HG03108 (cell line): ENCODE measurements at regions not wholly inside any gene's neighbourhood (a gene's known extent, or its start where the extent isn't known, plus 50 kb on each side); places are given as distances from the start of the nearest gene placed in this dataset.

Experiments
- ATAC-seq: cut with Tn5 transposase; IDR thresholded peaks from one replicate; pipeline ENCODE4 v1.9.1; 2021; ENCODE audit warnings: moderate library complexity; ENCODE audit not compliant: unreplicated experiment

DNA sequence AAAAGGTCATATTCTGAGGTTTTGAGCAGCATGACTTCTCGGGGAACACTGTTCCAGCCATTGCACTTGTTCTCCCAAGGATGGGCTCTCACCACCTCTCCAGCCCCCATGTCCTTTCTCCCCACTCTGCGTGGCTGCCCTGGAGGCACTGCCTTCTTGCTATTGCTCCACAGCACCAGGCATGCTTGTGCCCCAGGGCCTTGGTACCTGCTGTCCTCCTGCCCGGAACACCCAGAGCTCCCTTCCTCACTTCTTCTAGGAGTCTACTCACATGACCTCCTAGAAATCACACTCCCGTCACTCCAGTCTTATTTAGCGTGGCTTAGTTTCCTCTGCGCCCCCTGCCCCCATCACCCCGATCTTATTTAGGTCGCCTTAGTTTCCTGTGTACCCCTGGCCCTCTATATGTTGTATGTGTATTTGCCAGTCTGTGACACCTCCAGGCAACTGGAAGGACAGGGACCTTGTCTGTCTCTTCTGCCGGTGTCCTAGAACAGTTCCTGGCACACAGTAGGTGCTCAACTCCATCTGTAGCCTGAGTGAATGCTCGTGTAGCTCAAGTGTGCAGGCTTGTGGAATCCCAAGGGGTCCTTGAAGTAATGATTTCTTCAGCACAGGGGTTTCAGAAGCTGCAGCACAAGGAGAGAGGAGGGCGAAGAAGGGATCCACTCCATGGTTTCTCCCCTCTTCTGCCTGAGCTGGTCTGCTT lies 208.6 kb upstream of the CIBAR2 start:
- ATAC-seq, result no peak

DNA sequence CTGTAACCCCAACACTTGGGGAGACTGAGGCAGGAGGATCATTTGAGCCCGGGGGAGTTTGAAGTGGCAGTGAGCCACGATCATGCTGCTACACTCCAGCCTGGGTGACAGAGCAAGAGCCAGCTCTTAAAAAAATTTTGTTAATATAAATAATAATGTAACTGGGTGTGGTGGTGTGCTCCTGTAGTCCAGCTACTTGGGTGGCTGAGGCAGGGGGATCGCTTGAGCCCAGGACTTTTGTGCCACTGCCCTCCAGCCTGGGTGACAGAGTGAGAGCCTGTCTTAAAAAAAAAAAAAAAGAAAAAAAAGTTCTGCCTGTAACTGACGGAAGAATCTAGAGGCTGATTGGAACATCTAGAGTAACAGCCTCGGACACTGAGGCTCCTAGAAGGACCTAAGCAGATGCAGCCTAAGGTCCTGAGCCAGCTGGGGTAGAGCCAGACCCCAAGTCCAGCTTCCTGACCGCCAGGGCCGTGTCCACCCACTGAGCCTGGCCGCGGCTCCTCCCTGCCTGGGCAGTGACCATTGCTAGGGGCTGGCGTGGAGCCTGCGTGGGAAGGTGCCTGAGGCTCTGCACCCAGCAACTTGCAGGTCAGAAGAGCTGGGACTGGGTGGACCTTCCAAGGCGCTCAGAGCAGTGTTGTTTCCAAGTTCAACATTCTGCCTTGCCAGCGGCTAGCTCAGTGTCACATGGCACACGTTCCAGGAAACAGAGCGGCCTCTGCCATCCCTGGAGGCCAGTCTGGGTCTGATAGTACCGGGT lies 209.4 kb upstream of the CIBAR2 start:
- no peak for ATAC-seq

DNA sequence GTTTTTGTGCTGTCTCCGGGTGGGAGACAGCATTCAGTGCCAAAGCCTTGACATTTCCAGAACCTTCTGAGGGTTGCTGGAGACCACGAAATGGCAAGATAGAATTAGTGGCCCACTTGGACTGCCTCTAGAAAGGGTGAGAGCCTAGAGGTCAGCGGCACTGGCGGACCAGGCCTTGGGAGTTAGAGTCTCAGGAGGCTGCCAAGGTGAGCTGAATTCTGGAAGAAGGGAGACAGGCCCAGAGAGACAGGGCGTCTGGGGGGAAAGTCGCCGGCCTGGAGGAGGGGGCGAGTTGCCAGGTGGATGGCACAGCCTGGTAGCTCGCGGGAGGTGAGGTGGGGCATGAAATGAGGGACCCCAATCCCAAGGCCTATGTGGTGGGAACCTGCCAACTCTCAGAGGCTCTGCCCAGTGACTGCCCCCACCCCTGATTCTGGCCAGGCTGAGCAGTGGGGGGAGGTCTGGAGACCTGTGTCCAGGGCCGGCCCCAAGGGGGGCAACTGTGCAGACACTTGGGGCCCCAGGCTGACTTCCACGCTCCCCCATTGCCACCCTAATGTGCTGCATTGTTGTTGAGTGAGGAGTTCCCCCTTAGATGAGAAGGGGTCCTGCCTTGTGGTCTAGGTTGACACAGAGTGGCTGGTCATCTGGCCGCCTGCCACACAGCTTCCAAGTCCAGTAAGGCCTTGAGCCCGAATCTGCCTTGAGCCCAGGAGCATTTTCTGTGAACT lies 211.1 kb upstream of the CIBAR2 start:
- no peak for ATAC-seq

DNA sequence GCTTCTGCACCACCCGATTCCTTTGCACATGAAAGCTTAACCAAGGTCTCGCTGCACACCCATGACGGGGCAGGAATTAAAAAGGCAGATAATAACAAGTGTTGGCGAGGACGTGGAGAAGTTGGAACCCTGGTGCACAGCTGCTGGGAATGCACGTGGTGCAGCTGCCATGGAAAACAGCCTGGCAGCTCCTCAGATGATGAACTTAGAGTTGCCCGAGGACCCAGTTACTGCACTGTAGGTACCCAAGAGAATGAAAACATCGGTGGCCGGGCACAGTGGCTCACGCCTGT lies 211.6 kb upstream of the CIBAR2 start:
- no peak for ATAC-seq

DNA sequence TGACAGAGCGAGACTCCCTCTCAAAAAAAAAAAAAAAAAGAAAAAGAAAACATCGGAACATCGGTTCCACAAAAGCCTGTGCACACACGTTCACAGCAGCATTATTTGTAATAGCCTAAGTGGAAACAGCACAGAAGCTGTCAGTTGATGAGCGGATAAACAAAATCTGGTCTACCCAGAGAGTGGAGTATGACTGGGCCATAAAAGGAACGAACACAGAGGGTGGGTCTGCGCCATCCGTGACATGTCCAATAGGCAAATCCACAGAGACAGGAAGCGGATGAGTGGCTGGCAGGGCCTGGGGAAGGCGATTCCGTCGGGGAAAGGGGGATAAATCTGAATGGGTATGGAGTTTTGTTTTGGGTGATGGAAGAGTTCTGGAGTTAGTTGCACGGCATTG lies 212.2 kb upstream of the CIBAR2 start:
- ATAC-seq, result no peak

DNA sequence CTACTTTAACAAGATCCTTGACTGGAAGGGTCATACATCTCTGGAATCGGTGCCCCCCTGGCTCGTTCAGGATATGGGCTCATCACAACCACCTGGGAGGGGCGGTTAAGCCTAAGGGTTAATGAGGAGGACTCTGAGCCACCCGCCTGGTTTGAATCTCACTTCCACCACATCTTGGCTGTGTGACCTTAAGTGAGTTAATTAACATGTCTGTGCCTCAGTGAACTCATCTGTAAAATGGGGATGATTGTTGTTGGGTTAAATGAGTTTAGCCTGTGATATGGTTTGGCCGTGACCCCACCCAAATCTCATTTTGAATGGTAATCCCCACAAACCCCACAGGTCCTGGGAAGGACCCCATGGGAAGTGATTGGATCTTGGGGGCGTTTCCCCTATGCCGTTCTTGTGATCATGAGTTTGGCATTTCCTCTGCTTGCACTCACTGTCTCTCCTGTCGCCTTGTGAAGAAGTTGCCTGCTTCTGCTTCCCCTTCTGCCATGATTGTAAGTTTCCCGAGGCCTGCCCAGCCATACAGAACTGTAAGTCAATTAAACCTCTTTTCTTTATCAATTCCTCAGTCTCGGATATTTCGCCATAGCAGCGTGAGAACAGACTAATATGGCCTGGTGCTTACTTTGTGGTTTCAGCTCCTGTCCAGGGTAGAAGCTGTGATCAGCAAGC lies 214.0 kb upstream of the CIBAR2 start:
- no peak for ATAC-seq

DNA sequence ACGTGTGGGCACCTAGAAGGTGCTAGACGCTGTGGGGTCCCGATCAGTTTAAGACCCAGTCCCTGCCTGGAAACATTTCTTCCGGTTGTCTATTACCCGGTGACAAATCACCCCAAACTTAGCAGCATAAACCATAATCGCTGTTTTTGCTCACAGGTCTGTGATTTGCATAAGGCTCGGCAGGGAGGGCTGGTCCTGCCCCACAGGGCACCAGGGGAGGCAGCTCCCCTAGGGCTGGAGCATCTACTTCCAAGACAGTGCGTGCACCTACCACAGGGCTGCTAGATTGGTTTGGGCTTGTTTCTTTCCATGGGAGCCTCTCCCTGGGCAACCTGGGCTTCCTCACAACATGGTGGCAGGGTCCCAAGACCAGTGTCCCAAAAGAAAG lies 214.5 kb upstream of the CIBAR2 start:
- ATAC-seq, result no peak

DNA sequence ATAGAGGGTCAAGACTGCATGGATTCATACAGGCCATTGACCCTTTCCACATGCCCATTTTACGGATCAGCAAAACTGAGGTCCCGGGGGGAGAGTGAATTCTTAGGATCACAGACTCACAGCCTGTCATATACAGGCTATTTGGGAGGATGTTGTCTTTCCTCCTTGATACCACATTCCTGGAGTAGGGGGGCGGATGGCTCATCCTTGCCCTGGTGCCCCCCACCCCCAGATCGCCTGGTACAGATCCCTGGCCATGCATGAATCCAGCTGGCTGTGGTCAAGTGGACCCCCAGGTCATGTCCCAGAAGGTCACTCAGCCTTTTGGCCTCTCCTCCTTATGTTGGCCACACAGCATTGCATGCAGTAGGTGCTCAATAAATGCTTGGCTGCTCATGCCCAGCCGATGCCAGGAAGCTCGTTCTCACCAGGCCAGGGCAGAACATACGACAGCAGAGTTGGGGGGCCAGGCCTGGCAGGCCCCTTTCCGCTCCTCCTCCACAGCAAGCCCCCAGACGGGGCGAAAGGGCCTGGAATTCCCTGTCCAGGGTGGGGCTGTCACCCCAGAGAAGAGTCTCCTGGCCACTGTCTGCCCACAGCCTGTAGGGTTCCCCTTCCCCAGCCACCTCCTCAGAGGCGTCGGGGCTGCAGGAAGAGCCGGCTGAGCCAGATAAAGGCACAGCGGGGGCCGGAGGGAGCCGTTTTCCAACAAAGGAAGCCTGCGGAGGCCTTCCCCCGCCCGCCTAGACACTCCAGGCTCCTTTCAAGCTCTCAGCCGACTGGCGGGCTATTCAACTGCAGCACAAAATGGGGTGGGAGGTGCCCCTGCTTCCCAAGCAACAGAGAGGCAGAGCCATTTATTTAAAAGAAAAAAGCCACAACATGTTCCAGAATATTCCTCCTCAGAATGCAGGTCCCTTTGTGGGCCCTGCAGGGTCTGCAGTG lies 215.7 kb upstream of the CIBAR2 start:
- no peak for ATAC-seq

DNA sequence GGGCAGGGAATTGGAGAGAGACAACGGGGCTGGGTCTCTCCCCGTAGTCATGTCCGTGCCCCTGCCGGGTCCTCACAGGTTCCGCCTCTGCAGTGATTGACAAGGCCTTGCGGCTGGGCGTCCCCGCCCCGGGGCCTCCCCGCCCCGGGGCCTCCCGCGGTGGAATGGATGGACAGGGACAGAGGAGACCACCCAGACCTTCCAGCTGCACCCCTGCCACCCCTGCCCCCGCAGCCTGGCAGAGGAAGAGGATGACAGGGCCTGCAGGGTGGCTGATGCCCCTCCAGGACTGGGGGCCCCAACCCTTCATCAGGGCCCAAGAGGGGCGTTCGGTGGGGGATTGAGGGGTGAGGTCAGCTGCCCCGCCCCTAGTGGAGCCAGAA lies 216.4 kb upstream of the CIBAR2 start:
- ATAC-seq, result no peak

DNA sequence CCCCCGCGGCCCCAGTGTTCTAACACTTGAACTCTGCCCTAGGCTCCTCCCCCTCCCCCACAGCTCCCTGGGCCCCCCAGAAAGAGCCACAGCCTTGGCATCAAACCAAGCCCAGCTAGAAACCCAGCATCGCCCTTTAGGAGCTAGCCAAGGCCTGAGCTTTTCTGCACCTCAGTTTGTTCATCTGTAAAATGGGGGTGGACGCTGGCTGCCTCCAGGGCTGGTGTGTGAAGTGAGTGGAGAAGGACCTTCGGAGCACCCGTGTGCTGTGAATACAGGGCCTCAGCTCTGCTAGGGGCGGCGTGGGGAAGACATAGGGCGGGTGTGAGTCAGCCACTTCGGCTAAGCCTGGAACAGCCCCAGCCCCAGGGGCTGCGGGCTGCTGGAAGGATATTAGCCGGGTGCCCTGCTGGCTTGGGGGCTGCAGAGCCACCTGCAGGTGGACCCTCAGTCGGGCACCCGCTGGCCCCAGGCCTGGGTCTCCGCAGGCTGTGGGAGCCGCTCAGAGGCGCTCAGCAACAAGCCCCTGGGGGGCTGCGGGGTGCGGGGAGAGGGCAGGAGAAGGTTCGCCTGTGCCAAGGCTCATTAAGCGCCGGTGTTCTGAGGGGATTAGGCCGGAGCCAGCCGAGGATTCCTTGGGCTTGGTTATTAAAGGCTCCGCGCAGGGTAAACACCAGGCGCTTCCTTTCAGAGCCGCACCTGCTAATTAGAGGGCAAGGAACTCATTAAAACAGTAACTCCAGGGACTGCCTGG lies 217.0 kb upstream of the CIBAR2 start:
- no peak for ATAC-seq

DNA sequence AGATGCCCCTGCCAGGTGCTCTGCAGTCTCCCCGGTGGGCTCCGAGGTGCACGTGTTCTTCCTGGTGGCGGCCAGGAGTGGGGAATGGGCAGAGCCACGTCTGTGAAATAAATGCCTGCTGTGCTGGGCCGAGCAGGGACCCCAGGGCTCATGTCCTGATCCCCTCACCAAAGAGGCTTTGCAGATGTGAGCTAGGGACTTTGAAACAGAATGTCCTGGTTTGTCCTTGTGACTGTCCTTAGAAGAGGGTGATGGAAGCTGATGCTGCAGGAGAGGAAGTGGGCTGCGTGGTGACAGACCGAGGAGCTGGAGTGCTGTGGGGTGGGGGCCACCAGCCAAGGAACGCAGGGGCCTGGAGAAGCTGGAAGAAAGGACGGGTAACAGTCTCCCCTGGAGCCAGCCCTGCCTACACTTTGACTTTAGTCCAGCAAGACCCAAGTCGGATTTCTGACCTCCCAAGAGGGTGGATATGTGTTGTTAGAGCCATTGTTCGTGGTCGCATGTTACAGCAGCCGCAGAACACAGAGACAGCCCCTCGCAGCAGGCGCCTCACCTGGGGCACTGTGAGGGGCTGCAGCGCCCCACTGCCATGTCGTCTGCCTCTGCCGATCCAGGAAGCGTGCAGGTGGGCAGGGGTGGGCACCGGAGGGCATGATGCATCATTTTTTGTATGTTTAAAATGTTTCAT lies 217.9 kb upstream of the CIBAR2 start:
- no peak for ATAC-seq

DNA sequence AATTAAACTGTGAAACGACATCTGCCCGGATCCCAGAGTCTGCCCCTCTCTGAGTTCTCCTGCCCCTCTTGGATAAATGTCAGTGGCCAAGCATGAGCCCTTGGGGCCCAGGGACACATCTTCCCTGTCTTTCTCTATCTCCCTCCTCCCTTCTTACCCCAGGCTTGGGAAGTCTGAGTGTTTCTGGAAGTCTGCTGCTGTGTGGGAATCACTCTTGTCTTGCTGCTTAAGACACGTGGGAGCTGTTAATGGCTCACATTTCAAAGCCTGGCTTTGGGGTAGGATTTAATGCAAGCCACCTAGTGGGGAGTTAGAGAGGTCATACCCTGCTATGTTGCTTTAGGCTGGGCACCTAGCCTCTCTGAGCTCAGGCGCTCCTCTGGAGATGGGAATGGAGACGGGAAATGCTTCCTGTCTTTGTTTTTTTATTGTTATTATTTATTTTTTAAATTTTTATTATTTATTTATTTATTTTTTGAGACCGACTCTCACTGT lies 218.5 kb upstream of the CIBAR2 start:
- ATAC-seq, result no peak

DNA sequence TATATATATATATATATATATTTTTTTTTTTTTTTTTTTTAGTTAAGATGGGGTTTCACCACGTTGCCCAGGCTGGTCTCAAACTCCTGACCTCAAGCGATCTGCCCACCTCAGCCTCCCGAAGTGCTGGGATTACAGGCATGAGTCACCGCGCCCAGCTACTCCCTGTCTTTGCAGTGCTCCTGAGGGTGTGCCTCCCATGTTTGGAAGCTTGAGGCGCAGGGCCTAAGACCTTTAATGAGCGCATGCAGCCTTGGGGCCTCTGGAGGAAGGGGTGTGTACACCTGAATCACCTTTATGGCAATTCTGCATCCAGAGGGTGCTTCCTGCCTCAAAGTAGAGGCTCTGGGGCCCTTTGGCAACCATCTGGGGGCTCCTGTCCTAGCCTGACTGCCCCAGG lies 219.4 kb upstream of the CIBAR2 start:
- no peak for ATAC-seq

DNA sequence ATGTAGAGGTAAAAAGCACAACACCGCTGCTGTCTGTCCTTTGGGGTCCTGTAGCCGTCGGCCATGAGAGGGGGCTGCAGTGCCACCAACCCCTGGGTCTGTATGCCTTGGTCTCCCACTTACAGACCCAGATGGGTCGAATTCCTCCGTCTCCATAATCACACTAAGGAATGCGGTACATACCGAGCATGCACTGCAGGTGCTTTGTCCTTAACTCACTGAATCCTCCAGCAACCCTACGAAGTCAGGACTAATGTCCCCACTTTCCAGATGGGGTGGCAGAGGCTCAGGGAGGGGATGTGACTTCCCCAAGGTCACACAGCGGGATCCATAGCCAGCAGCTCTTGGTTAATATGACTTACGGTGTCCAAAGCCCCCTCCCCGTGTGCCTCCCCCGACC lies 219.9 kb upstream of the CIBAR2 start:
- no peak for ATAC-seq

DNA sequence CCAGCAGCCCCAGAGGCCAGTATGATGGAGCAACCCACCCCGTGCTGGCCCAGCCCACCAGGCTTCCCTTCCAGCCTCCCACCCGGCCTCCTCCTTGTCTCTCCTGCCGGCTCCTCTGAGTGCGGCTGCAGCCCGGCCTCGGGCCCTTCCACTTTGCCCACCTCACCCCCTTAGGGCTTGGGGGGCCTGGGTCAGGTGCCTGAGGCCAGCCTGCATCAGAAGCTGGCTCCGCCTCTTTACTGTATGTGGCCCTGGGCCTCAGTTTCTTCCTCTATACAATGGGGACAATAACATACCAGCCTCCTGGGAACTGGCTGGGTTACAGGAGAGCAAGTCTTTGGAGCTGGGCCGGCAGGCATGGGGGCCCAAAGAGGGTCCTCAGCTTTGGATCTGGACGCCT lies 221.1 kb upstream of the CIBAR2 start:
- ATAC-seq, result no peak

DNA sequence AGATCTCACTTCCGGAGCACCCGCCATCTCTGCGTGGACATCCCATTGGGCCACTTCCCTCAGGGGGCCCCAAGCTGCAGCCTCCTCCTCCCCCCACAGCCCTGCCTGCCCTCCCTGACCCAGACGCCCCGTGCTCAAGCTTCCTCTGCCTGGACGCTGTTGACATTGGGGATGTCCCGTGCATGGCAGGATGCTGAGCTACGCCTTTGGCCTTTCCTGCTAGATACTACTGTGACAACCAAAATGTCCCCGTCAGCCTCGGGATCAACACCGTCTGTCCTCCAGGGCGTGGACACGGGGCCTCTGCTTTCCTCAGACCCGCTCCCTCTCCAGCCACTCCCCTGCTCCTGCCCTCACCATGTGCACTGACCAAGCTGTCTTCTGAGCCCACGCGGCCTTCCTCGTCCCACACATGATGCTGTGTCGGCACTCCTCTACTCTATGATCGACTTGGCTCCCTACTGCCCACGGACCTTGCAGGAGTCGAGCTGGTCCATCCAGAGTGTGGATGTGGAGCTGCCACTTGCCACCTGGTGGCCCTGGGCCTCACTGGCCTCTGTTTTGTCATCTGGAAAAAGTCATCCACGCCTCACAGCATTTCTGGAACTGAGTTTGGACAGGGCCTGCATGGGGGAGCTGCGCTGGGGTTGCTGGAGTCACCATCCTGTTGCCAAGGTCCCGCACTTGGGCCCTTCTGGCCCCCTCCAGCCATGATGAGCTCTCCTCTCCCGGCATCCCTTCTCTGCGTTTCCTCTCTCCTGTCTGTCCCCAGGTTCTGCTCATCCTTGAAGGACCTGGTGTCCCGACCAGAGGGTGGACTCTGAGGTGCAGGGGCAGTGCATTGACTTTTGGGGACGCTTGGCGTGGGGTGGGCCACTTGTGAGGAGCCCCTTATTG lies 221.7 kb upstream of the CIBAR2 start:
- no peak for ATAC-seq

DNA sequence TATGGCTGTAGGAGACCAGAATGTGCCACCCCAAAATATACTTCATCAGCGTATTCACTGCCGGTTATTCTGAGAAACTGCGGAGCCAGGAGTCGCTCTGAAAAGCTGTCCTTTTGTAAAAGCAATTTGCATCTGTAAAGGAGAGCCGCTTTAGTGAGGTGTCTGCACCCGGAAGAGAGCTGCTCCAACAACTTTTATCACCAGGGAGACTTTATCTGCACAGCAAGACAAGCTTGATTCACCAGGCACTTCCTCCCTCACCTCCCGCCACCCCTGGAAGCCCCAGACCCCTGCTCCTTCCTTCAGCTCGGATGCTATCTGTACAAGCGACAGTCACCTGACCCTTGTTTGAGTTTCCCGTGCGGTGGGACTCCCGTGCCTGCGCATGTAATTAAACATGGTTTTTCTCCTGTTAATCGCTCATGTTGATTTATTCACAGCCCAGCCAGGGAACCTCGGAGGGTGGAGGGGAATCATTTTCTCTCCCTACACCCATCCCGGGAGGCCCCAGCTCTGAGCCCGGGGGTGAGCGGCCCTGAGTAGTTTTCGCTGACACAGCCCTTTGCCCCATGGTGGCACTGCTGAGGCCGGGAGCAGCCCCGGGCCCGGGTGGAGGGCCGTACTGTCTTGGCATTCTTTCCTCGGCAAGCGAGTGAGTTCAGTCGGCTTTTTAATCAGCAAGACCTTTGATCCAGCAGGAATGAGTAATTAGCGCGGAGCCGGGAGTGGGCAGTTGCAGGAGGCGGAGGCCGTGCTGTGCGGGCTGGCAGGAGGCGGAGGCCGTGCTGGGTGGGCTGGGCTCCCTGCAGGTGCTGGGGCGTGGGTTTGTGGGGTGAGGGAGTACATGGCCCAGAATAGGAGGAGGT lies 222.7 kb upstream of the CIBAR2 start:
- ATAC-seq, result no peak
